PC-9 (cell line): ENCODE measurements at regions not wholly inside any gene's neighbourhood (a gene's known extent, or its start where the extent isn't known, plus 50 kb on each side); places are given as distances from the start of the nearest gene placed in this dataset.

Experiments used
- CTCF ChIP-seq: fragments of 200-600 bp; sonication (generic); conservative IDR thresholded peaks from 2 replicates; pipeline ENCODE4 v1.6.1; 2017; ENCODE audit warnings: mixed run types, antibody characterized with exemption, mild to moderate bottlenecking, moderate library complexity
- EZH2 ChIP-seq: fragments of 200-600 bp; sonication (generic); IDR thresholded peaks from 2 replicates; pipeline ENCODE4 v1.8.0; 2017; ENCODE audit warnings: antibody characterized with exemption, low read depth

GRCh38 chr4:170157670-170158069 is 67.9 kb upstream of the AADAT start:
- TF ChIP-seq CTCF (no peak), EZH2 (no peak)
